HG03045 (cell line): ENCODE measurements at regions not wholly inside any gene's neighbourhood (a gene's known extent, or its start where the extent isn't known, plus 50 kb on each side); places are given as distances from the start of the nearest gene placed in this dataset.
A peak's percentile ranks its signal among the peaks of the same experiment; 100 is the strongest.

Experiments
- ATAC-seq: cut with Tn5 transposase; IDR thresholded peaks from one replicate; pipeline ENCODE4 v1.9.1; 2021; ENCODE audit warnings: mild to moderate bottlenecking, moderate library complexity; ENCODE audit not compliant: unreplicated experiment

GRCh38 chrX:20352935-20353336 lies 86.2 kb upstream of the RPS6KA3 start:
- no peak for ATAC-seq

DNA sequence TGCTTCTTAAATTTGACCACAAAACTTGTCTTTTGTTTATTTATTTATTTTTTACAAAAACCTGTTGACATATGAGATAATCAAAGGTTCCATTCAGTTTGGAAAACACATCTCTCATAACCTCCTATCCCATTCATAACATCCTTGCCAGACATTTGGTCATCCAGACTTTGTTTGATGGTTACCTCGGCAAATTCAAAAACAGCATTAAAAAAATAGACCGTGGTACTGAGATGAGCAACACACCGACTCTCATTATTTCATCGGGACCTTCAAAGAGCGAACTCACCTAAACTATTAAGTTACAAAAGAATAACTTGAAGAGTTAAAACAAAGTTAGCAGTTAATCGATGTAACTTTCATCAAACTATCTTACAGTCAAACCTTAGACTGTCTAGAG lies 85.8 kb upstream of the RPS6KA3 start:
- no peak for ATAC-seq

GRCh38 chrX:20350596-20350995 lies 83.9 kb upstream of the RPS6KA3 start:
- ATAC-seq = no peak

DNA sequence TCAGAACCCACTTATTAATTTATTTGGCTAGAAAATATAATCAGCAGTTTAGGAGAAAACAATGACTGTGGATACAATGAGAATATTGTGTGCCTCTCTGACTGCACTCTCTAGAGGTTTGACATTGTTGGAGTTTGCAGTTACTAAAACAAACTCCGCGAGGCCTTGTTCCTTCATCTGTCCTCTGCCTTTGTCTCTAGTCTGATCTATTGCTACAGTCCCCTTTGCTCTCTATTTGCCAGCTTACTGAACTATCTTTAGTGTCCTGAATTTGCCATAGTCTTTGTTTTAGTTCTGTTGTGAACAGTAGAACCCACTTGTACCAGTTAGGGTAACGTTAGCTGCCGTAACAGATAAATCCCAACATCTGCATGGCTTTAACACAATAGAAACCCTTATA lies 81.4 kb upstream of the RPS6KA3 start:
- no peak for ATAC-seq

DNA sequence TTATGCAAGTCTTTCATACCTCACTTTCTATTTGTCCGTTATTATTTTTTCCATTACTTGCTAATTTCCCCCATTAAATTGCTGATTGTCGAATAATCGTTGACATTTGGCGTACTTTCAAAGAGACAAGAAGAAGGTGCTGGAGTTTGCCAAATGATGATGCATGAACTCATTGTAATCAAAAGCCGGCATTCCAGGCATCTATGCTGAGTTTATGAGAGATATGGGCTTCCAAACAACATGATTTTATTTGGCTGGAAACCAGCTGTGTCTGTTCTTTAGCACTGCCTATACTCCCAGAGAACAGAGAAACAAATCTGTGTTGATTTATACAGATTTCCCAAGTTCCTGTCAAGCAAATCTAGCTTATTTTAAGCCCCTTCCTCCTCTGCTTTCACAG lies 80.8 kb upstream of the RPS6KA3 start:
- ATAC-seq = no peak

DNA sequence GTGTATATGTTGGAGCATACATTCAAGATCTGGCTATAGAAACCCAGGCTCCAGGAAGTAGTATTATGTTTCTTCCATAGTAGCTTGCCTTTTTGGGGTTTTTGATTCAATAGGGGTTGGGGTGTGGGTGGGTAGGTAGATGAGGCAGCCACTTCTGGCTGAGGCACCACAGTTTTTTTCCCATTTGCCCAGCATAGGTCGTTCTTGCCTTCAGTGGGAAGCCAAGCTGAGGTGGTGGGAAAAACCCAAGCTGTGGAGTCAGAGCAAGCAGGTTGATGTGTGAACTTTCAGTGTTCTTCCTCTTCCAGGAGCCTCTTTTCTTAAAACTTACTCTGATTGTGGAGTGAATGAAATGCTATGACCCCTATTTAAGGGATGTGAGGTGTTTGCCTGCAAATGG lies 67.0 kb upstream of the RPS6KA3 start:
- ATAC-seq = no peak

DNA sequence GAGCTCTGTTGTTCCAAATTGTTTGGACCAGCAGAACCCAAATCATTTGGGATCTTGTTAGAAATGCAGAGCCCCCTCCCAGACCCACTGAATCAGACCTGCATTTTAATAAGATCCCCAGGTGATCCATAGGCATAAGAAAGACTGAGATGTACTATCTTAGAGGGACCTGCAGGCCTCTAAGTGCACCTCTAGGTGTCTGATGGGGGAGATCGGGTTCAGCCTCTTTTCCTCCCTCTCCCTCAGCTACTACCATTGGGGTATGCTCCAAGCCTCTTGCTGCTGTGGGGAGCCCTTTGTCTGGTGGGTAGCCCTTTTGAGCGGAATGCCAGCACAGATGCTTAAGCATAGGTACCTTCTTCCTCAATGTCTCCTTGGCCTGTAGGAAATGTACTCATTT lies 63.8 kb upstream of the RPS6KA3 start:
- no peak for ATAC-seq

DNA sequence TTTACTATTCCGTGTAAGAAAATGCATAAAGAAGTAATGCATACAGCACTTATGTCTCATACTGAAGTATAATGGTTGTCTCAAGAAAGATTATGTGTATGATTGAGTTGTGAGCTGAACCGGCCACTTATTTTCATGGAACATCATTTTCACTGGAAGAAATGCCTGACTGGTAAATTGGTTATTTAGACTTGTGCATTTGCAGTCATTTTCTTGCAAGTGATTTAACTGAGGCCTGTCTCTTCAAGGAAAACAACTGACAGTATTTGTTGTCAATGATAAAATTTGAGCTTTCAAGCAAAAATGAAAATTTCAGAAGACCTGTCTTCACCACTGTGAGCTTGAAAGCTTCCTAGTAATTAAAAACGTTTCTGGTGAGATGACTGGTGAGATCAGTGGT lies 62.7 kb upstream of the RPS6KA3 start:
- ATAC-seq = no peak

- no peak for ATAC-seq
Measured at GRCh38 chrX:20325786-20326388, 59.2 kb upstream of the RPS6KA3 start.

GRCh38 chrX:20322887-20323286 lies 56.2 kb upstream of the RPS6KA3 start:
- no peak for ATAC-seq

DNA sequence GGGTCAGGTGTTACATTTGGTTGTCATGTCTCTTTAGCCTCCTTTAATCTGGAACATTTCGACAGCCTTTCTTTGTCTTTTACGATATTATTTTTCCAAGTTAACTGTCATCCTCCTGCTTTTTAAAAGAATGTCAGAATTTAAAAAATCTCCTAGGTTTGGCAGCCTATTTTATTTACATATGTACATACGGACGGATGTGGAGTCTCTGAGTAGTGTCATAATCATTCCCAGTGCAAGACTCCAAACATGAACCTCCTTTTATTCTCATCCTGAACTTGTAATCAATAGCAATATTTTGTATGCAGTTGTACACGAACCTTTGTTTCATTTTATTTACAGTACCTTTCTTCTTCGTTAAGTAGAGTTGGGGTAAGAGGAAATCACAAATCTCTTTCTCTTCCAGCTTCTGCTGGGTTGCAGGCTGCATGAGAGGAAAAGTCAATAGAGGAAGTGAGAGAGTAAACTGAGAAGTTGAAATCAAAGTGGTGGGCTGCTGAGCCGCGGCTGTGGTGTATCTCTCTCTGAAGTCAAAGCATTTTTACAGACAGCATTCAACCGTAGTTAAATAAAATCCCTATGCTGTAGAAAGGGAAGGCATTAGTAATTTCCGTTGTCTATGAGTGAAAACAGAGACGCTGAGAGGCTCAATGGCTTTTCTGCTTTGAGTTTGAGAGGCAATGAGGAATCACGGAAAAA lies 53.9 kb upstream of the RPS6KA3 start:
- ATAC-seq = peak; percentile 91

DNA sequence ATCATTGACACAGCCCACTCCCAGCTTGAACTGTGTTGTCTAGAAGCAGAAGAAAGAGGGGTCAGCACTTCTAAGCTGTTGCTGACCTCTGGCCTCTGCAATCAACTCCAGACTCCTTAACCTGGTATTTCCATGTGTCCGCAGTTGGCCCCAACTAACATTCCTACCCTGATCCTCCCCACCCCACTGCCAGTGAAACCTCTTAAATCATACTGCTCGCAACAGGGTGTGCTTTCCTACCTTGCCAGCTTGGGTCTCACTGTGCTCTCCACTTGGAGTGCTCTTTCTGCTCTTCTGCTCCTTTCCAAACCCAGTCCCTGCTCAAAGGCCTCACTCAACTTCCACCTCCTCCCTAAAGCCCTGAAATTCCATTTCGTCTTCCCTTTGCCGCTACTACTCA lies 52.3 kb upstream of the RPS6KA3 start:
- no peak for ATAC-seq

- no peak for ATAC-seq
Measured at GRCh38 chrX:20317873-20318272, 51.2 kb upstream of the RPS6KA3 start.
